Activated CD4-positive, CD25-positive, alpha-beta regulatory T cell treated with anti-CD3 and anti-CD28 coated beads, Interleukin-2, amount 50 U/mL, for 16 hours (primary cell): ENCODE measurements at regions not wholly inside any gene's neighbourhood (a gene's known extent, or its start where the extent isn't known, plus 50 kb on each side); places are given as distances from the start of the nearest gene placed in this dataset.

ENCODE experiments used
- DNase-seq: peaks from one replicate; pipeline ENCODE4 v3.0.0-alpha.2; 2020; ENCODE audit warnings: low read depth, low spot score

GRCh38 chr2:235301202-235302076 is 192.4 kb upstream of the AGAP1 start:
- DNase-seq: no peak

DNA sequence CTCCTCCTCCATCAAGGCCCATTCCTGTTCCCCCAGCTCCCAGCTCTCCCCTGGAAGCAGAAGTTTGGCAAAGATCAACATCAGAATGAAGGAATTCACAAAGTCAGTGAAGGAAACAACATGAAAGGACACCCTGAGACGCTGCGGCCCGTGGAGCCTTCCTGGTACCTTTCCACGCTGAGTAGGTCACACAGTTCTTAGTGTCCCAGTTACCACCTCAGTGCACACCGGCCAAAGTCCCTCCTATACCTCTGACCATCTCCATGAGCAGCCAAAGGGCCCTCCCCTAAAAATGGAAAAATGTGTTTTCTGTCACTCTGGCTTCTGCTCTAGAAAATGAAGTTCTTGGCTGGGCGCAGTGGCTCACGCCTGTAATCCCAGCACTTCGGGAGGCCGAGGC is 191.6 kb upstream of the AGAP1 start:
- no peak for DNase-seq

GRCh38 chr2:235303499-235304291 is 190.1 kb upstream of the AGAP1 start:
- DNase-seq: no peak

DNA sequence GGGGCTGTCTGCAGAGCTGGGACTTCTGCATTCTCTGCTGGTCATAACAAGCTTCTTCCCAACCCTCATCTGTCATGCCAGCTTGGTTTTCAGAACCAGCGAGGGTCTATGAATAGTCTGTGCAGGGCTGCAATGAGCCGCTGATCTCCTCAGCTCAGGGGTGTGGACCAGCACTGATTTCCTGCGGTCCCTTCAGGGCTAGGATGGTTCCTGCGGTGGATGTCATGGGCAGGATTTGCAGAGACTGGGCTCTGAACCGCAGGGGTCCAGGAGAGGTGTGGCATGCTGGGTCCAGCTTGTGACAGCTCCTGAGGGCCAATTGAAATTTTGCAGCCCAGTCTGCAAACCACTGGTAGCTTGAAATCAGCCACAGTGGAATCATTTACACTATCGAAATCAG is 188.2 kb upstream of the AGAP1 start:
- DNase-seq: no peak

DNA sequence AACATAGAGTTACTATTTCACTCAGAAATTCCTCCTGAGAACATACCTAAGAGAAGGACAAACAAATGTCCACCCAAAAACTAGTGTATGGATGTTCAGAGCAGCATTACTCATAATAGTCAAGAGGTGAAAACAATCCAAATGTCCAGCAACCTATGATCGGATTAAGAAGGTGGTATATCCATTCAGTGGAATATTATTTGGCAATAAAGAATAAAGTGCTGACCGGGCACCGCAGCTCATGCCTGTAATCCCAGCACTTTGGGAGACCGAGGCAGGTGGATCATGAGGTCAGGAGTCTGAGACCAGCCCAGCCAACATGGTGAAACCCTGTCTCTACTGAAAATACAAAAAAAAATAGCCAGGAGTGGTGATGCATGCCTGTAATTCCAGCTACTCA is 182.8 kb upstream of the AGAP1 start:
- no peak for DNase-seq

GRCh38 chr2:235312571-235312970 is 181.3 kb upstream of the AGAP1 start:
- DNase-seq: no peak

DNA sequence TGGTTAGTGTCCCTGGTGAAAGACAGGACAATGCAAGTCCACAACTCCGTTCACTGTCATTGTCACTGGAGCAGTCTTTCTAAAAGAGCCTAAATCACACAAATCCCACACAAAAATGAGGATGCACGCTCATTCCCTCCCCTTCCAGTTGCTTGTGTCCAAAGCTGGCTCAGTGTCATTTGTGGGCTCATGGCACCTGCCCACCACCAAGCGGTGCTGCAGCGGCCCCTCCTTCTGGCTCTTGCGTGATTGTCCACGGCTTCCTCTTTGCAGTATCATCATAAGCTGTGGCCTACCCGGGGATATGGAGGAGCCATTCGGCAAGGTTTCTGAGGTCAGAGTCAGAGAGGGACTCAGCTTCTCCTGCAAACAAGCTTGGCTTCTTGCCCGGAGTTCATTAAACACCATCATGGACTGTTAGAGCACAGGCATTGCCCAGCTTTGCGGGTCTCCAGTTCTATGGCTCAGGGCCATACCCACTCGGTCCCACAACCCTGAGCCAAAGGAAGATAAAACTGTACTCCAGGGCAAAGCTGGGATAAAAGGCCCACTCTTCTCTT is 179.4 kb upstream of the AGAP1 start:
- no peak for DNase-seq

DNA sequence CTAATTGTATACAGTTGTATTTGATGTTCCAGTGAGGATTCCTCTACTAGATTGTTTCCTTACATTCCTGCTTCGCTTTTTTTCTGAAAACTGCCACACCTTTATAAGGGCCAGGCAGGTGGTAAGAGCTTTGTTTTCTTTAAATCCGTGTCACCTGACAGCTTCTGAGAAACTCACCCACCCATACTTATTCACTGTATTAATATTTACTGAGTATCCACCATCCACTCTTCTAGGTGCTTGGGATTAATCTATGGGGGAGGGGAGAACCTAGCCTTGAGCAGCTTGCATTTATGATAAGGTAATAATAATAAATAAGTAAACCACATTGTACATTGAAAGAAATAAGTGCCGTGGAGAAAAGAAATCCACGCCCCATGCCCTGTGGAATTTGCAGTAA is 174.7 kb upstream of the AGAP1 start:
- DNase-seq: no peak

GRCh38 chr2:235320326-235320725 is 173.5 kb upstream of the AGAP1 start:
- DNase-seq: no peak

DNA sequence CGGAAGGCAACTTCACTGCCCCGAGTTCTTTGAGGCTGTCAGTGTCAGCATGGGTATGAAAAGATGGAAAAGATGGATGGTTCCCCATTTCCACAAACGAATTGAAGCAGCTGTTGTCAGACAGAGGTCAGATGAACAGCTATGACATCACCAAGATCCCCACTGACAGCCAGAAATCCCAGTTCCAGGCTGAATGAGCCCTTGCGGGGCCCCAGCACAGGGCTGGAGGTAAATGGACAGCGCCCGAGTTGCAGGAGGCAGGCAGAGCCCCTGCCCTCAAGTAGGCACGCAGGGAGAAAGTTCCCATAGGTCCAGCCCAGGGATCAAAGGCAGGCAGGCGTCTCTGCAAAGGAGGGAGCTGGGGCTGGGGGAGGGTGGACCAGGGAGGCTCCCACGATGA is 169.5 kb upstream of the AGAP1 start:
- no peak for DNase-seq

DNA sequence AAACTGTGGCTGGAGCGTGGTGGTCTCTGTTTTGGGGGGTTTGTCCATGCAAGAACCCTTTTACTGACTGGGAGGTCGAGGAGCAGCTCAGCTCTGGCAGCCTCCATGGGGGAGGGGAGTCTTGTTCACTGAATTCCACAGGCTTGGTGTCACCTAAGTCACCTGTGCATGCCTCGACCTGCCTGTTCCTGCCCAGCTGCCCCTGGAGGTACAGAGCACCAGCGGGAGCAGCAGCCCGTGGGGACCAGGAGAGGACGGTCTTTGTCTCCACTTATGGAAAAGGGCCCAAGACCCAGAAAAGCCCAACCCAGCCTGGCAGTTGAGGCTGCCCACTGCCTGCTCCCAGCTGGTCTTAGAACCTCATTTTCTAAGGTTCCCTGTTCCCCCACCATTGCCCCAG is 168.7 kb upstream of the AGAP1 start:
- DNase-seq: no peak

DNA sequence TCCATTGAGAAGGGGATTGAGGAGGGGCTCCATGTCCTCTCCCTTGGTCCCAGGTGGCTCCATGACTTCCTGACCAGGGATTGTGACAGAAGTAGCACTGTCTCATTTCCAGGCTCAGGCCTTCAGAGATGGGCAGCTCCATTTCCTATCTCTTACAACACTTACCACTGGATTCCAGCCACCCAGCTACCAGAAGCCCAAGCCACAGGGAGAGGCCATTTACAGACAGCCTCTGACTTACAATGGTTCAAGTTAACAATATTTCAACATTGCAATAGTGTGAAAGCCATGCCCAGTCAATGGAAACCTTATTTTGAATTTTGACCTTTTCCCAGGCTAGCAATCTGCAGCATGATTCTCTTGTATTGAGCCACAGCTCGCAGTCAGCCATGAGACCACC is 164.9 kb upstream of the AGAP1 start:
- no peak for DNase-seq

DNA sequence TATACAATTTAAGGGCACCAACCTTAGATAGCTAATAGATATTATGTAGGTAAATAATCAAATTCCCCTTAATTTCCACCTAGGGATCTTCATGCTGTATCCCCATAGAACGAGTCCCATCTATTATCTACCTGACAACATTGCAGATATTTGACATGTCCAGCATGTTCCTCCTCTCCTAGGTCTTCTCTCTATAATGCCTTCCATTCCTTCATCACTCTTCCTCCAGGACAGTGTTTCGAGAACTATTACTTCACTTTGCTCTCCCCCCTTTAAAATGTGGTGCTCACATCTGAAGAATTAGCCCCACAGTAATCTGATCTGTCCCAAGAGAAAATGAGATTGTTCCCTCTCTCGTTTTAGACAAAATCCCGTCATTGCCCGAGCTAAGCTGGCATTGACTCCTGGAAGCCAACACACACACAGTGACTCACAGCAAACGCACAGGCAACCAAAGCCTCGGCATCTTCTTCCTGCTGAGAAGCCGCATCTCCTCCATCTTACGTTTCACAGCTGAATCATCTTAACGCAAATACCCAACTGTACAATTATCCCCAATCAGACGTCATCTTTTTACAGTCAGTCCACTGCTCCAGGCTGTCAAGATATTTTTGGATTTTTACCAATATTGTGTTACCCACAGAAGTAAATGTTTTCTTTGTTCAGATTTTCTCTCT is 162.9 kb upstream of the AGAP1 start:
- no peak for DNase-seq

GRCh38 chr2:235332240-235332890 is 161.5 kb upstream of the AGAP1 start:
- DNase-seq: no peak

DNA sequence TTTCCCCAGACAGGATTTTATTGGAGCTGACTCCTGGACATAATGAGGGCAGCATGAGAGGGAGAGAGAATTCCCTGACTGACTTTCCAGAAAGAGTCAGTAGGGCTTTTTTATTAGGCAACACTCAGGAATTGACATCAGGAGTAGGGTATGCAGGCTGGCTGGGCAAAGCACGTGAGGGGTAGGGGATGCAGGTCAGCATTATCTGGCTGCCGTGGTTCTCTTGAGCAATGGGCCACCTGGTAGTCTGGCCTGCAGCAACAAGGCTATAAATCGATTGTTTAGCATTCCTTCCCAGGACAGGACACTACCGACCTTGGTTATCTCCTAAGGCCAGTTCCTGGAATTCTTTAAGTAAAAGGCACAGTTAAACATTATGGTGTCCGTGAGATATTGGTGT is 160.8 kb upstream of the AGAP1 start:
- no peak for DNase-seq

GRCh38 chr2:235334179-235334578 is 159.7 kb upstream of the AGAP1 start:
- no peak for DNase-seq

GRCh38 chr2:235343156-235343774 is 150.6 kb upstream of the AGAP1 start:
- no peak for DNase-seq

DNA sequence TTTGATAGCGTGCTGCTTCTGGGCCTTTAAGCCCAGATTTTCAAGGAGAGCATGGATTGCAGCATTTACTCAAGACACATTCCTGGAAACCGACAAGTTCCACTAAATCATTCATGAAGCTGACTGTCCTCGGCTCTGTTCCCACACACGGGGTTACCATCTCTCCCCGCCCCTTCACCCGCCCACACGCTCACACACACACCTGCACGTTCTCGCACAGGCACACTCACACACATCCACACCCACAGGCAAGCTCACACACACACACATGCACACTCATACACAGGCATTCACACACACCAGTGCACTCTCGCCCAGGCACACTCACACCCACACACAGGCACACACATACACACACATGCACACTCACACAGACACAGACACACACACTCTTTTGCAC is 150.0 kb upstream of the AGAP1 start:
- DNase-seq: no peak

- DNase-seq: no peak
Measured at GRCh38 chr2:235345745-235346144, 148.1 kb upstream of the AGAP1 start.

- DNase-seq: no peak
Measured at GRCh38 chr2:235347691-235348090, 146.2 kb upstream of the AGAP1 start.

- DNase-seq: no peak
Measured at GRCh38 chr2:235348329-235348728, 145.5 kb upstream of the AGAP1 start.
